ENCODE measurements at regions not wholly inside any gene's neighbourhood (a gene's known extent, or its start where the extent isn't known, plus 50 kb on each side); places are given as distances from the start of the nearest gene placed in this dataset.
"Not testable (repeated sequence)": the region's sequence is repeated elsewhere in the genome, so short reads cannot be mapped to it uniquely, and the experiment has no call there.

DNA sequence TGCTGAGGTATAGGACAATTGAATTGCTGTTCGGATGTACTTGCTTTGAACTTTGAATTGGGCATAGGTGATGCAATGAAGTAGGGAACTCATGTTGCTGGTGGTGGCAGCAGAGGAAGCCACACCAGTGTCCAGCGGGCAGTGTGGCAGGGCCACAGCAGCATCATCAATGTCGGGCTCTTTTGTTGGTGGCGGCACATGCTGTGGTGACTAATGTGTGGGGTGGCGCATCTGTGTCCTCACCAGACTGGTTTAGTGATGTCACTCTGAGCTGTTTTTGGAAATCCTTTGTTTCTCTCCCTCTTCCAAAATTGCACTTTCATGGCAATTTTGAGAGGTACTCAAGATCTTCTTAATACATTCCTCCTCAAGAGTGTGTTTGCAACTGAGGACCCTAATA, 187.6 kb downstream of the ETNK1 start:
- no peak for DNase-seq

DNA sequence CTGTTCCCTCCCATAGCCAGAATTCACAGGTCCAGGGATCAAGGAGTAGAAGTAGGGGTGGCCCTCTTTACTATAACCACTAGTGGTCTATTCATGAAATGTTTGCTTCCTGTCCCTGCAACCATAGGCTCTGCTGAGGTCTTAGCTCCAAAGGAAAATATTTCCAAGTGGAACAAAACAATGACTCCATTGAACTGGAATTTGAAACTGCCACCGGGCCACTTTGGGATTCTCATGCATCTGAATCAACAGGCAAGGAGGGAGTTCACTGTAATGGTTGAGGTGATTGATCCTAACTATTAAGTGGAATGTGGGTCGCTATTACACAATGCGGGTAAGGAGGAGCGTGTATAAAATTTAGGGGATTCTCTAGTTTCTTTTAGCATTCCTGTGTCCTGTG, 197.0 kb downstream of the ETNK1 start:
- DNase-seq: no peak

DNA sequence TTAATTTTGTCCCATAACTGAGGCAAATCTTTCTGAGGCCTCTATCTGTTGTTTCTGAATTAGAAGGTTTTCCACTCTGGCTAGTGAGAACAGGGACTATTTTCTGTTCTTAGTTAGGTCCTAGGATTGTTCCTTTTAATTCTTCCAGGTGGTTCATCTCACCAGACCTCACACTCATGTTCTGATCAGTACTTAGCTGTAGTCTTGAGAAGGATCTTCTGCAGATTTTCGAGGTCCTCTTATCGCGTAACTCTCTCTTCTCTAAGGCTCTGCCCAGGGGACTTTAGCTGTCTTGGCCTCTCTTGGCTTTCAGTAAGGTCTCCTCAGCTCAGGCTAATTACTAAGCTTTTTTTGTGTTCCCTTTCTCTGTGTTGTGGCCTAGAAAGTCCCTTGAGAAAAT, 201.1 kb downstream of the ETNK1 start:
- no peak for DNase-seq

DNA sequence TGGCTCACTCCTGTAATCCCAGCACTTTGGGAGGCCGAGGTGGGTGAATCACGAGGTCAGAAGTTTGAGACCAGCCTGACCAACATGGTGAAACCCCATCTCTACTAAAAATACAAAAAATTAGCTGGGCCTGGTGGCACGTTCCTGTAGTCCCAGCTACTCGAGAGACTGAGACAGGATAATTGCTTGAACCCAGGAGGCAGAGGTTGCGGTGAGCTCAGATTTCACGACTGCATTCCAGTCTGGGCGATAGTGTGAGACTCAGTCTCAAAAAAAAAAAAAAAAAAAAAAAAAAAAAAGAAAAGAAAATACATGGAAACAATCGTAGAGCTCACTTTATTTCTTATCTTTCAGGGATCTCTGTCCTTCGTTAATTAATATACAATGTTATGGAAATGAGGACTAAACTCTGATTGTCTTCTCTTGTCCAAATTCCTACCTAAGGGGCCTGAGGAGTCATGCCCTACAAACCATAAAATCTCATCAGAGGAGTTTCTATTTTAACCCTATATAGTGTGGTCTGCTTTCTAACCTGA, 201.5 kb downstream of the ETNK1 start:
- DNase-seq: not testable (repeated sequence)

DNA sequence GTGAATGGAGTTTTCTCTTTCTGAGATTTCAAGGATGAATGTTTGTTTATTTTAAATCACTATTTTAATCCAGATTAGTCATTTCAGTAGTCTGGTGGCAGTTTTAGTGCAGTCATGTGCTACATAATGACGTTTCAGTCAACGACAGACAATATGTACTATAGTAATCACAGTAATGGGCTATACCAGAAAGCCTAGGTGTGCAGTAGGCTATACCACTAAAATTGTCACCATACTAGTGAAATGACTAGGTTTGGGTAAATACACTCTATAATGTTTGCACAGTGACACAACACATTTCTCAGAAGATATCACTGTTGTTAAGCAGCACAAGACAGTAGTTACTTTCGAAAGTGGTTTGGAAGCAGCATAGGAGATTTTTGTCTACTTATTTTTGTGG, 203.1 kb downstream of the ETNK1 start:
- DNase-seq: no peak

DNA sequence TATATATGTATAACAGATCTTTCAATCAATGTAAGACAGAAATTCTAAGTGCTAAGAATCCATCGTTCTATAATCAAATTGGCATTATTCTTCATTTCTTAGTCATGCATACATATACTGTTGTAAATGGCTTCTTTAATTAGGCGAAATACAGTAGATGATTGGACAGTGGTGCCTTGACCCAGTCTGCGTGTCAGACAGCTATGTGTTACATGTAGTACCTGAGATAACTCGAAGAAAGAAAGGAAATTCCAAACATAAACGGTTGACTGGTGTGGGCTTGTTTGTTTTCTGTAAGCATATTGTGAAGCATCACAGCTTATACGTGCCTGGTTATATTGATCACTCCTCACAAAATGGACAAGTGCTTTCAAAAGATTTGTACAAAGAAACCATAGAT, 210.5 kb downstream of the ETNK1 start:
- DNase-seq: no peak

DNA sequence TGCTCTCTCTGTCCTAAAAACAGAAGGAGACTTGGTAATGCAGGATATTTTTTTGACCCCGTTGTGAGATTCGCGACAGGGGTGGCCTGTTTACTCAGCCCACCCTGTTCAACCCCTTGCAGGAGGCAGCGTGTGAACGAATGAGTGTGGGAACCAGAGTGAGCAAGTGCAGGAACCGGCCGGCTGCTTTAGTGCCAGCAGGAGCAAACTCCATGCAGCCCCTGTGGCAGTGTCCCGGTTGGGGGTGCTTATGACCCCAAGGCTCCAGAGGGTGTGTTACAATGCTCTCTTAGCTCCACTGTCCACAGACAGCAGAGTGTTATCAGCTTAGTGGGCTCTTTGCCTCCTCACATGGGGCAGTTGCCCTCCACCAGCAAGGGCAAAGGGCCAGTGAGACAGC, 225.2 kb downstream of the ETNK1 start:
- no peak for DNase-seq

DNA sequence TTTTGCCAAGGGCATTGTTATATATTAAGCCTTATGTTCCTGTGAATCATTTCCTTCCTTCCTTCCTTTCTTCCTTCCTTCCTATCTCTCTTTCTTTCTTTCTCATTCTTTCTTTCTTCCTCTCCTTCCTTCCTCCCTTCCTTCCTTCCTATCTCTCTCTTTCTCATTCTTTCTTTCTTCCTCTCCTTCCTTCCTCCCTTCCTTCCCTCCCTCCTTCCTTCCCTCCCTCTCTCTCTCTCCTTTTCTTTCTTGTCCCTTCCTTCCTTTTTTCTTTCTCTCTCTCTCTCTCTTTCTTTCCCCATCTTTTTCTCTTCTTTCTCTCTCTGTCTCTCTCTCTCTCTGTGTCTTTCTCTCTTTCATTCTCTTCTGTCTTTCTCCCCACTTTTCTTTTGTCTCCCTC, 226.6 kb downstream of the ETNK1 start:
- no peak for DNase-seq

DNA sequence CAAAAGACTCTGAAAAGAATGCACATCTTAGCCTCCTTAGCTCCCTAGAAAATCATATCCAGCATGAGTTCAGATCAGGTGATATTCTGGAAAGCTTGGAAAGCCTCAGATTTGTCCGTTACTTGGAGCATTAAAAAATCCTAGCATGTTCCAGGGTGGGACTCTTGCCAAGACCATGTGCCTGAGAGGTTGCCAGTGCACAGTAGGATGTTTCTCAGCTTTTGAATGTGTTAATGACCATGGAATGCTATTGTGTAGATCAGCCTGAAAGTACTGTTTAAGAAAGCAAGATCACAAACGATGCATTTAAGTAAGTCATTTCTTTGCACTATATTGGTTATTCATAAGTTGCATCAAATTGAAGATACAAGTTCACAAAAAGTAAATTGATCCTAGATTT, 230.5 kb downstream of the ETNK1 start:
- no peak for DNase-seq

DNA sequence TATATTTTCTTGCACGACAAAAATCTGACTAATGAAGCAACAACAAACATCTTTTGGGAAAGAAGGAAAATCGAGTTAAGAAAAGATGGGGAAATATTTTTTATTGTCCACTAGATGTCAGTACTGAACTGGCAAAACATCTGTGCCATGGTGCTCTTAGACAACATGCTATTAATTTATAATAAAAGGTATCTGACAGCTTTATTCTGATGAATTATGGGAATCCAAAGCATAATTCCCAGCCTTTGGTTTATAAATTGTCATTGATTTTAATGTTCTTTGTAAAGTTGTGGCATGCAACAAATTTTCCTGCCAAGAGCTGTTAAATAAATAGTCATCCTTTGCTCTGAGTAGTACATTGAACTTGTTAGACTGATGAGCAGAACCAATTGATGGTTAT, 231.2 kb downstream of the ETNK1 start:
- peak; percentile 60 for DNase-seq

DNA sequence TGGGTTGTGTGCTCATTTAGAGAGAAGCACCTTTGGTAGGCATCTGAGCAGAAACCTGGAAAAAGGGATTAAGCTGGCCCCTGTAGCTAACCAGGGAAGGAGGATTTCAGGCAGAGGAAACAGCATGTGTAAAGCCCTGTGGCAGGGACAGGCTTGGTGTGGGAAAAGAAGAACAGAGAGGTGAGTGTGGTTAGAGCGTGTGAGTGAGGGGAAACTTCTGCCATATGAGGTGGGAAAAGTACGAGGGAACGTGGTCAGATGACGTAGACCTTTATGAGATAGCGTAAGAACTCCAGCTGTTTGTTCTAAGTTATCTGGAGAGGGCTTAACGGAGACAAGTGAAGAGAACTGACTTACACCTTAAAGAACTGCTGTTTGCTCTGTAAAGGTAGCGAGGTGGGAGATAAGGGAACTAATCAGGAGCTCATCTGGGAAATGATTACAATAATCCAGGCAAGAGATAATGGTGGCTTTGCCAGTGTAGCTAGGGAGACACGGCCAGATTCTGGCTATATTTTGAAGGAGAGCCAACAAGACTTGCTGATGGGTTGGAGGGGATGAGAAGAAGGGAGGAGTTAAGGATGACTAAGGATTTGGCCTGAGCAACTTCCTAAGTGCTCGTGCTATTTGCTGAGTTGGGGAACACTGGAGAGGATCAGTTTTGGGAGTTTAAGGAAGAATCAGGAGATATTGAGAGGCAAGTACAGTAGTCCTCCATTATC, 234.0 kb downstream of the ETNK1 start:
- DNase-seq: no peak

DNA sequence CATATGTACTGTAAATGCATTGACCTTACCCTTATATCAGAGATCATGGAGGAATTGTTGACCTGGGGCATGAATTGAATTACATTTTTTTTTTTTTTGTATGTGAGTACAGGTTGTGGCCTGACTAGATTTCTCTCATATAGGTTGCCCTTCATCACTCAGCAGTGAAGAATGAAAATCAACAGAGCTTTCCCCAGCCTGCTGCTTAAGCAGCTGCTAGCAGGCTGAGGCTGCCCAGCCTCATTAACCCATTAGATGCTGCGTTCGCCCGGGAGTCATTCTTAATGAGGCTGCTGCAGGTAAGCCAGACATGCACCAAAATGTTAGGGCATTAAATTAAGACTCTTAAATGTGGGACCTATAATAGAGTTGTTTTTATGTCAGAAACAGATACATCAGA, 236.0 kb downstream of the ETNK1 start:
- no peak for DNase-seq

DNA sequence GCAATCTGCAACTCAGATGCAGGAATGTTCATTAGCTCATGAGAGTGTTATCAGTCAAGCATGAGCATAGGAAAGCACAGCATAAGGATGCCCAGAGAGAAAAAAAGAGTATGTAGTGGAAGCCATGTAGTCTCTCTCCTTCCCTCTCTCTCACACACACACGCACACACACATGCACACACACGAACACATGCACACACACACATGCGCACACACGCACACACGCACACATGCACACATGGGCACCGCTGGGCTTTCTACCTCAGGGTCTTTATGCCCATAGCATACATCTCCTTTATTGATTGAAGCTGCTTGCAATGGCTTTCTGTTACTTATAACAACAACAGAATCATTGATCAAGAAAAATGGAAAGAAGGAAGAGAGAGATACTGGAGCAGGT, 240.9 kb downstream of the ETNK1 start:
- no peak for DNase-seq

DNA sequence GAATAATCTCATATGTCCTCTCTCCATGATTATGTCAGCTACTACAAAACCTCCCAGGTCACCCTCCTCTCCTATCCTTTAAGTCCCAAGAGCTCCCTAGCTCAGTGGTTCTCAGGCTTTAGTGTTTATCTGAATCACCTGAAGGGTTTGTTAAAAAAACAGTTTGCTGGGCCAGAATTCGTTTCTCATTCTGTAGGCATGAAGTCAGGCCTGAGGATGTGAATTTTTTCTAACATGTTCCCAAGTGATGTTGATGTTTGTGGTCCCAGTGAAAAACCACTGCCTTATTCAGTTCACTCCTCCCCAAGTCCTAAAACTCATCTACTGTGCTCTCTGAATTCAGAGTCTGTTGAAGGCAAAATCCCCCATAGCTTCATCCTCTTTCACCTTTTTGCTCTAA, 241.4 kb downstream of the ETNK1 start:
- DNase-seq: no peak

DNA sequence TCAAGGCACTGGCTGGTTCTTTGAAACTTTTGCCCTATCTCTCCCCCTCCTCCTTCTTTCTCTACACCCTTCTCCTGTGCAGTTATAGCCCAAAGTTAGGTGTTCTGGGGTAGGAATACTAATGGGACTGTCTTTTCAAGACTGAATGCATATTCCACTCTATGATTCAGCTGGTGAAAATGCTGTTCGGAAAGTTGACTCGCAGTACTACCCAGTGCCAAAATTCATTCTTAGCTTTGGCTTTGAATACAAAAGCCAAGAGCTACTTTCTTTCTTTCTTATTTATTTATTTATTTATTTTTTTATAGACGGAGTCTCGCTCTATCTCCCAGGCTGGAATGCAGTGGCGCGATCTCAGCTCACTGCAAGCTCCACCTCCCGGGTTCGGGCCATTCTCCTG, 249.2 kb downstream of the ETNK1 start:
- no peak for DNase-seq

DNA sequence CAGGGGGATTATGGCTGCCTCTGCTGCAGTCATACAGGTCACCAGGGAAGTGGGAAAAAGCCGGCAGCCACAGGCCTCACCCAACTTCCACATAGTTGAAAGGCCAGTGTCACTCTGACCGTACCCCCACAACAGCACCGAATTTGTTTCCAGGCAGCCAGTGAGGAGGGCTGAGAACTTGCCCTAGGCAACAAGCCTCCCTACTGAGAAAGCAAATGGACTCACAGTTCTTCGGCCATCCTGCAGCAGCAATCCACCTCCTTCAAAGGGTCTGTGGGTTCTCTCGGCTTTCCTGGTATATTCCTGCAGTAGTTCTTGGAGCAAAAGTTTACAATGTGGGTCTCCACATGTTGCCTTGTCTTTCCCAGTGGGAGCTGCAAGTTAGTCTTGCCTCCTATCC, 251.3 kb downstream of the ETNK1 start:
- DNase-seq: no peak

DNA sequence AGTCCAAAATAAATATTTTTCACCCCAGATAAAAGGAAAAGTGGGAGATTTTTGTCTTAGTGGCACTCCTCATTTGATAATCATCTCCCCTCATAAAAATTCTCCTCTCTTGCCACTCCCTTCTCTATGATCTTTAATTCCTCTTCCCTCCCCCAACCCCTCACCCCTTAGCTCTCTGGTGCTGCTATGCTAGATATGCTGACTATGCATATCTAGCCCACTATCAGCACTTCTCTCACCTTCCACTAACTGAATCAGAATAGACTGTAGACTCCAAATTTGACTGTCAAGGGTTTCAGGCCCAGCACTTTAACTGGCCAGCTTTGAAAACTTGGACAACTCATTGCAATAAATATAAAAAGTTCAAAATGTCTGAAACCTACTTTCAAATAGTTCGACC, 254.2 kb downstream of the ETNK1 start:
- DNase-seq: no peak

DNA sequence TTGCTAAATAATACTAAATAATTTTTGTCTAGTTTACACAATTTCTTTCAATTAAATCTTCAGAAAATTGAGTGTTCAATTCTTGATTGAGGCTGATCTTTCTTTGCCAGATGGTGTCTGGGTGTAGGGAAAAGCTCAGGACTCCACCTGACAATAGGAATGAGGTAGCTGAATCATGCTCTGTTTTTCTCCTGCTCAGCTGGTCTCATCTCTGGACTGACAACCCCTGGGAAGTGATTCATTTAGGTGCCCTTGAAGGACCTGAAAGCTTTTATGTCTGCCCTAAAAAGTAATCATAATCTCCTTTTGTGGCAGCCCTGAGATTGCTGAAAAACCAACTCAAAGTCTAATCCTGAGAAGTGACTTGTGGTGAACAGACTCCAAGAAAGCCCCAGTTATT, 255.4 kb downstream of the ETNK1 start:
- DNase-seq: no peak

DNA sequence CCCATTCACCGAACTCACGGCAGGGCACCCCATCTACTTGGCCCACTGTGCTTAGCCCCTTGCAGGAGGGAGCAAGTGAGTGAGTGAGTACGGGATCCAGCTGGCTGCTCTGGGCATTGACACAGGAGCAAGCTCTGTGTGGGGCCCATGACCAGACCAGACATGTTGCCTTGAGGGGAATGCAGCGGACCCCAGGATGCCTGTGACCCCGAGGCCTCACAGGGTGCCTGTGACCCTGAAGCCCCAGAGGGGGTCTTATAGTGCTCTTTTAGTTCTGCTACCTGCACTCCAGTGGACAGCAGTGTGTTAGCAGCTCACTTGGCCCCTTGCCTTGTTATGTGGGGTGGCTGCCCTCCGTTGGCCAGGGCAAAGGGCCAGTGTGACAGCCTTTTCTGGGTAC, 255.8 kb downstream of the ETNK1 start:
- no peak for DNase-seq

DNA sequence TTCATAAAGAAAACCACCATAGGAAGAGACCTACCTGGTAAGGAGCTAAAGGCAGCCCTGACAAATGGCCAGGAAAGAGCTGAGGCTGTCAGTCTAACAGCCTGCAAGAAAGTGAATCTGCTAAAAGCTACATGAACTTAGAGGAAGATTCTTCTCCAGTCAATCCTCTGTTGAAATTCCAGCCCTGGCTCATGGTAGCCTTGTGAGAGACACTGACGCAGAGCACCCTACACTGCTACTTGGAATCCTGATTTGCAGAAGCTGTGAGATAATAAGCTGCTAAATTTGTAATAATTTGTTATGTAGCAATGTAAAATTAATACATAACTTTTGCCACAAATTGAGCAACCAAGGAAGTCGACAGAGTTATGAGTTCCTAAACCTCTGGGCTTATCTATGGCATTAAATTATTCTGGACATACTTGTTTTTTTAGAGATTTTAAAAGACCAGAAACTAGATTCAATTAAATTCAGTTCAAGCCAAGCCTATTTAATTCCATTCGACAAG, 257.0 kb downstream of the ETNK1 start:
- DNase-seq: no peak

DNA sequence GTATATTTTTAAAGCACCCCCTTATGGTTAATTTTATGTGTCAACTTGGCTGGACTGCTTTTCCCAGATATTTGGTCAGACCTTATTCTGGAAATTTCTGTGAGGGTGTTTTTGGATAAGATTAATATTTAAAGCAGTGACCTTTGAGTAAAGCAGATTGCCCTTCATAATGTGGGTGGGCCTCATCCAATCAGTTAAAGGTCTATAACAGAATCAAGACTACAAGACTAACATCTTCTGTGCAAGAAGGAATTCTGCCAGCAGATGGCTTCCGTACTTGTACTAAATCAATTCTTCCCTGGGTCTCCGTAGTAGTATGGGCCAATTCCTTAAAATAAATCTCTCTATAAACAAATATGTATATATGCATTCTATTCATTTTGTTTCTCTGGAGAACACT, 257.6 kb downstream of the ETNK1 start:
- DNase-seq: no peak

DNA sequence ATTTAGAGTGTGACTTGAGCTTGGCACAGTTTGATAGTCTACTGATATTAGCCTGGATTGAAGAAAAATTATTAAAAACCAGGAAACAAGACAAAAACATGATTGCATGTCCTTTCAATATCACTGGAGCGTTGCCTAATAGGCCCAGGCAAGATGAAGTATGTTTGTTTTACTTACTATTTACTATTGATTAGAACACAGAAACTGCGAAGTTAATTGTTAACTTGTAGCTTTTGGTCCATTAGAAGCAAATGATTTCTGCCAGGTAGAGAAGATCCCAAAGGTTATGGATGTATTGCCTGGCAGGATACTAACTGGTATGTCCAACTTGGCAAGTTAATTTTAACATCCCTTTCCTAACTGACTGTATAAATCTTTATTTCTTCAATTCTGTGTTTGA, 268.9 kb downstream of the ETNK1 start:
- DNase-seq: no peak

DNA sequence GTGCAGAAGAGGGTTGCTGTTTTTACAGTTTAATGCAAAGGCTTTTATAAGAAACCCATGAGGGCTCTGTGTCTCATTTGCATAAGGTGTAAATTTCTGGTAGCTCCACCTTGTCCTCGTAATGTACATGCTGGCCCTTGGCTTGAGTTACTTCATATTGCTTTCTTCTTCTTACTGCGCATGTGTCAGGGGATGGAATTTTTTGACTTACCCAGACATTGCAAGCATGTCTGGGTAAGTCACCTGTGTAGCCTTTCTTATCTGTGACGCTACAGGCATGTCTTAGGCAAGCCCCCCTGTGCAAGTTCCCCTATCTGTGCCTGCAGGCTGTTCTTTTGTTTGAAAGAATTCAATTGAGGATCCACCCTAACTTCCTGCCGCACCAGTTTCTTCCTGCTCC, 274.2 kb downstream of the ETNK1 start:
- no peak for DNase-seq

DNA sequence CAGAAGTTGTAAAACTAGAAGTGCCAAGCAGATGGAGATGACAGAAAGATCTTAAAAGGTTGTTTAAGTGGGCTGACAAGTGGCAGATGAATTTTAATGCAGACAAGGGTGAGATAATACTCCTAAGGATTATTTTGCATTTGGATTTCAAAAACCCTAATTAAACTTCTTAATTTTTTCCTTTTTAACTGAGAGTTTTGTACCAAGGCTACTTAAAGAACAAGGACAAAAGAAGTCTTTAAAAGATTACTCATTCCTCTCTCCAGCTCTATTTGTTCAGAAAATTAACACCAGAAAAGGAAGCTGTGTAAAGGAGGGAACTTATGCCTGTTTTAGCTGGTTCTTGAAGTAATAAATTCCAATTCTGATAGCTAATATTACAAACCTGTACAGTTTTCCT, 275.4 kb downstream of the ETNK1 start:
- DNase-seq: no peak

DNA sequence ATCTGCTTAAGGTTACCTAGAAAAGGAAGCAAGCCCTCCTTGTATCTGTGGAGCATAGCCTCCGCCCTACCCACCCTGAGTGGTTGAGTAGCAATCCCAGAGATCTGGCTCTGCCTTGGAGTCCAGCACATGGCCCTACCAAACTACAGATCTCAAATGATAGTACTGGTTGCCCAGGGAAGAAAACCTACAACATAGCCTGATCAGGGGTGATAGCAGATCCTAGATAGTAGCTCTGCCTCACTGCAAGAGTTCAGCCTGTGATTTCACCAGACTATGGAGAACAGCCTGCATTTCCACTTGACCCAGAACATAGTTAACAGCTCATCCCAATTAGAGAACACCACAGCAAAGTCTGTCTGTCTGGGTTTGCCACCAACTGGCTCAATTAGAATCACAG, 279.5 kb downstream of the ETNK1 start:
- no peak for DNase-seq

All from NCI-H526 treated with DMSO at 0.1 percent for 48 hours (cell line).